GM21367 (cell line): ENCODE measurements at regions not wholly inside any gene's neighbourhood (a gene's known extent, or its start where the extent isn't known, plus 50 kb on each side); places are given as distances from the start of the nearest gene placed in this dataset.
"Not testable (repeated sequence)": the region's sequence is repeated elsewhere in the genome, so short reads cannot be mapped to it uniquely, and the experiment has no call there.

Source experiments
- ATAC-seq: cut with Tn5 transposase; IDR thresholded peaks from one replicate; pipeline ENCODE4 v1.9.1; 2021; ENCODE audit not compliant: unreplicated experiment

DNA sequence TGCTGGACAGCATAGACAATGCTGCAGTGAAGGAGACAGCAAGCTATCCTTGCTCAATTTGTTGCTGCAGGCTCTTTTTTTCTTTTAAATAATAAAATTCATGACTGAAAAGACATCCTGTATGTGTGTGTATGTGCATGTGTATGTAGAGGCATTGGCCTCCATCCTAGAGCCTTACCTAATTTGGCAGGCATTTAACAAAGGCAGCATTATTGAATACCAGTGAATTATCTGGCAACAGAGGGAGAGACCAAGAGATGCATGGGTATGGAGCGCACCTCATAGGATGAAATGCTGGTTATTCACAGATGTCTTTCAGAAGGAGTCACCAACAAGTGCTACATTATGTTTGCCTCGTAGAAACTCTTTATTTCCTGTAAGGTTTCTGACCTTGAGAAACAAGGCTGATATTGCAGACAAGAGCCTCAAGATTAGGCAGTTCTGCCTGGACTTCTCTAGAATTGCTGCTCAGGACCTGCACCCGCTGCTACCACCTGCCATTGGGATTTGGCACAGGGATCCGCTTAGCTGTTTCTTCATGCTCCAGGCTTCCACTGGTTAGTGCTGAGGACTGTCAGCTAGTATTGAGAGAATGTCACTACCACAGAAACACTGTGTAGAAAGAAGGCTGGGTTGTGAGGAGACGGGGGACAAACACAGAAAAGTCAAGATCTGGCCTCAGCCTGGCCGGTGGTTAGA lies 247.7 kb upstream of the RFX3 start:
- ATAC-seq, result no peak

DNA sequence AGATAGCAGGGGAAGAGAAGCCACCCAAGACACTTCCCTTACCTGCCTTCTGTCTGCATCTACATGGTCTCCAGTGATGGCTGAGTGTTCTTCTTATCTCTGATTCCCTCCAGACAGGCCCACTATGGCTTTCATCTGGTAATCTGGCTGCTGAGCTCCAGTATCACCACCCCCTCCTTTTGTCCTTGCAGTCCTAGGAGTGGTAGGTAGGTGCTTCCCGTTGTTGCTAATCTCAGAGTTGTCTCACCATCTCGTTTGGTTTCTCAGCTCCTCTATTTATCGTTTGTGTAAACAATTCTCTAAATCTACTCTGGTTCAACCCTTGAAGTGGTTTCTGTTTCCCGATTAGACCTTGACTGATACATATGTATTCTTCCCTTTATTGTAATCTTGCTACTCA lies 243.8 kb upstream of the RFX3 start:
- ATAC-seq, result no peak

DNA sequence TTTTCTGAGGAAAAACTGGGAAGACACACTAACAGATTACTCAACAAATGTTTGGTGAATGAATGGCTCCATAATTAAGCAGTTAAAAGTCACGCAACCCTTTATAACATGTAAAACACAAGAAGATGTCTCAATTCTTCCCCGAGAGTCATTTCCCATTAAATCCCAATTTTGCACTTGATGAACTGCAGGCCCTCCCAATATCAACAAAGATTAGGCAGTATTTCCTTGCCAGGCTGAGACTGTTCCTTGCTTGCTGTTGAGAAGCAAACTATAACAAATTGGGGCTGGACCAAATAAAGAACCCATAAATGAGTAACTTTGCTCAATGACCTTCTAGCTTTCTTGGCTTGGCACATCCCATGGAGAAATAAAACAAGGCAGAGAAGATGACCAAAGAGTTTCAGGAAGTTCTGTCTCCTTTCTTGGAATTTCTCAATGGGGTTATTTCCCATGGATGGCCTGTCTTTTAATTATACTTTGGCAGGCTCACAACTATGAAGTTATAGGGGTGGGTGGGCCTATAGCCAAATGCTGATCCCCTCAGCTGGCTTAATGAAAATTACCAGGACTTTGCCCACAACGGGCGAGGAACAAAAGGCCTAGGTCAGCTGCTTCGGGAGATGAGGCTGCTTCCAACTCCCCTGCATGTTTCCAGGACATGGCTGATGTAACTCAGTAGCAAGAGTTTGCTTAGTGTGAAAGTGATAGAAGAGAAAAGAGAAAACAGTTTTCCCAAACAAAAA lies 243.1 kb upstream of the RFX3 start:
- no peak for ATAC-seq

DNA sequence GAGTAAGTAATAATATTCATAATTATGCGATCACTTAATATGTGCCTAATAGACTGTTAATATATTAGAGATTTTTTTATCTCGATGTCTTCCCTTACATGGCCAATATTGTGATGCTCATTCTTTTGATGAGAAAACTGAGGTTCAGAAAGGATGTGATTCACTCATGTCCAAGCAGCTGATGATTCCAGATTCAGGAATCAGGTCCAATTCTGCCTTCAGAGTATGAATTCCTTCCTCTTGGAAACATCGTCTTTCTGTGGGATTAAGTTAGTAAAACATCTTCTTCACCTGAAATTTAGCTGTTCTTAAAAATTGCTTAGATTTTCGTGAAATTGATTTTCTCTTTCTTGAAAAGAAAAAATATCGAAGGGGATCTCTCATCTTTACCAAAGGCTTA lies 242.5 kb upstream of the RFX3 start:
- ATAC-seq, result no peak

DNA sequence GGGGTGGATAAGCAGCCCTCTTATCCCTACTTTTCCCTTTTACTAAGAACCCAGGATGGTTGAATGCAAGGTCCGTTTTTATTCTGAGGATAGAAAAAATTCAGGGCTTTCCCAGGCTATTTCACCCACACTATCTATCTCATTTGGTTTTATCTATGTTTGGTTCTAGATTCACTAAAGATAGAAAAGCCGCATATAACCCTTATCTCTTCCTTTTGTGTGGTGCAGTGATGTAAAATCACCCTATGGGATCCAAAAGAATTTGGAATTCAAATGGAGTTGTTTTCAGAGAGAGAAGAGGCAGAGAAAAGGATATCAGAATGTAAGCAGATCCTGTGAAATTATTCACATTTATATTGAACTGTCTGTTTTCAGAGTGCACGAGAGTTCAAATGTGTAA lies 236.3 kb upstream of the RFX3 start:
- no peak for ATAC-seq

DNA sequence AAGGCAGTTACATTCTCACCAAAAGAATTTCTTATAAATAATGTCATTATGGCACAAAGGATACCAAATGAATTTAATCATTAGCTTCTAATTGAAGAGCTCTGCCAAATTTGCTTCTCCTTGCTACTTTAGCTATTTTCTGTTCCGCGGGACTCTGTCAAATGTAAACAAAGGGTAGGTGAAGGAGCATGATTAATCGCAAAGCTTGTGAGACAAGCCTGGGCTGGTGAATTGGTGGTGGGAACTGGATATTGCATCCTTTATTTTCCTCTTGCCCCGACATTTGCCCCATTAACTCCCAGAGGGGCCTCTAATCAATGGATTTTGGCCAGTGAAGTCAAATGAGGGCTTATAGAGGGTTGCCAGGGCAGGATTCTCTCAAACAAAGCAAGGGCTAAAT lies 234.2 kb upstream of the RFX3 start:
- no peak for ATAC-seq

DNA sequence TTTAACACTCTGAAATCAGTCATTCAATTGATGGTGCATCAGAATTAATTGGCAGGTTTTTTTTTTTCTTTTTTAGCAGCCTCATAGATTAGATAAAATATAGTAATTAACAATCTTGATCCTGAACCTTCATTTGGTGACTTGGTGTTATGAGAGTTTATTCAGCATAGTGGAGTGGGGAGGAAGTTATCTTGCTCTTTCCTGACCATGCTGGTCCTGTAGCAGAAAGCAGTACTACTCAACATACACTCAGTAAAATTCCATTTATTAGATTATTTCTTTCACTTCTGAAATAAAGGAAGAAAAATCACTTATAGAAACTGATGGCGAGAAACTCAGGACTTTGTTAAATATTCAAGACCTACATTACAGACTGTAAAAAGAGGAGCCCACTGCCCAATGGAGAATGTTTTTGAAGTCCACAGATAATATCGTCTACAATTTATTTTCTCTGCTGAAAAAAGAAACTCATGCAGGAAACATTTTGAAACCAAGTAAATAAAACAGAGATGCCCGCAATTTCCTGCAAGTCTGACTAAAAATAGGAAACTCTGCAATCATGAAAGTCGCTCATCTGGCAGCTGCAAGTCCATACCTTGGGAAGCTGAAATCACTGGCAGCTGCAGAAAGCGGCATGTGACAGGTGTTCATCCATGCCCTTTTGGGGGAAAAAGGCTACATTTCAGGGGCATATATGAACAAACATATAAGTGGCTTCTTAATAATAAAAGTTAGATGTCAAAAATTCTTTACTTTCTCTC lies 233.2 kb upstream of the RFX3 start:
- no peak for ATAC-seq

DNA sequence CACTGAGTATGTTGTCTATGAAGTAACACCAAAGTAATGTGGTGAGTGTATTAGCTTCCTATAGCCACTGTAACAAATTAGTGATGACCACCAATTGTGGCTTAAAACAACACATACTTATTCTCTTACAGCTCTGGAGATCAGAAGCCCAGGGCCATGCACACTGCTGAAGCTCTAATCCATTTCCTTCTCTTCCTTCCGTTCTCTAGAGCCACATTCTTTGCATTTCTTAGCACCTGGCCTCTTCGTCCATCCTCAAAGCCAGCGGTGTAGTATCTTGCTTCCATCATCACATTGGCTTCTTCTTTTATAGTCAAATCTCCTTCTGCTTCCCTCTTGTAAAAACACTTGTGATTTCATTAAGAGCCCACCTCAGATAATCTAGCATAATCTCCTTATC lies 230.3 kb upstream of the RFX3 start:
- no peak for ATAC-seq

DNA sequence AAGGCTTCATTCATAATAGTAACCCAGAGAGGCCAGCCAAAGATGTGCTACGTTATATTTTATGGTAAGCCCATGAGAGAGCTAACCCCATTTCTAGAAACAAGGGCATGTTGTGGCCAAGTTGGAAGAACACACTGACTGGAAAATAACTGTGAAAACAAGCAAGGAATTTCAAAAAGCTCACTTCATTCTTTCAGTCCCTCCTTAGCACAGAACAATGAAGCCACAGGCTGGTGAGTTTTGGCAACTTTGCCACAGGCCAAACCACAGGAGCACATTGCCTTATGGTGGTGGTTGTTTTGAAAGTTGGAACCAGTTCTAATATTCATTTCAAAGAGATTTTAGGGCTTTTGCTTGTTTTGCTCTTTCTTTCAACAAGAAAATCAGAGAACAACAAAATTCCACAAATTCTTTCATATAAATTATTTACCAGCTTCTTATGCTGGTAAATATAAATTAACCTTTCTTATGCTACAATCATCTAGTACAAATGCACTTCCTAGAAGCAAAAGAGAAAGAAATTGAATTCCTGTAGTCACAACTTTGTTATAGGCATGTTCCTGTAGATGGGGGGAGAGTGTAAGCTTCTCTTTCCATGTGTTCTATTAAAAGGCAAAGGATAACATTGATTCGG lies 225.4 kb upstream of the RFX3 start:
- no peak for ATAC-seq

DNA sequence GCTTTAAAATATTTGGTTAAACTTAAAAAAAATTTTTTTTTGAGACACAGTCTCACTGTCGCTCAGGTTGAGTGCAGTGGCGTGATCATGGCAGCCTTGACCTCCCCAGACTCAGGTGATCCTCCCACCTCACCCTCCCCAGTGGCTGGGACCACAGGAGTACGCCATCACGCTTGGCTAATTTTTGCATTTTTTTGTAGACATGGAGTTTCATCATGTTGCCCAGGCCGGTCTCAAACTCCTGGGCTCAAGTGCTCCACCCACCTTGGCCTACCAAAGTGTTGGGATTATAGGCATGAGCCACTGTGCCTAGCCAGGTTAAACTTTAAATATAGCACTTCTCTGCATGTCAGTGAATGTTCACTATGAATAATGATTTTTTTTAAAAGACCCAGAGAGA lies 224.5 kb upstream of the RFX3 start:
- ATAC-seq, result no peak

DNA sequence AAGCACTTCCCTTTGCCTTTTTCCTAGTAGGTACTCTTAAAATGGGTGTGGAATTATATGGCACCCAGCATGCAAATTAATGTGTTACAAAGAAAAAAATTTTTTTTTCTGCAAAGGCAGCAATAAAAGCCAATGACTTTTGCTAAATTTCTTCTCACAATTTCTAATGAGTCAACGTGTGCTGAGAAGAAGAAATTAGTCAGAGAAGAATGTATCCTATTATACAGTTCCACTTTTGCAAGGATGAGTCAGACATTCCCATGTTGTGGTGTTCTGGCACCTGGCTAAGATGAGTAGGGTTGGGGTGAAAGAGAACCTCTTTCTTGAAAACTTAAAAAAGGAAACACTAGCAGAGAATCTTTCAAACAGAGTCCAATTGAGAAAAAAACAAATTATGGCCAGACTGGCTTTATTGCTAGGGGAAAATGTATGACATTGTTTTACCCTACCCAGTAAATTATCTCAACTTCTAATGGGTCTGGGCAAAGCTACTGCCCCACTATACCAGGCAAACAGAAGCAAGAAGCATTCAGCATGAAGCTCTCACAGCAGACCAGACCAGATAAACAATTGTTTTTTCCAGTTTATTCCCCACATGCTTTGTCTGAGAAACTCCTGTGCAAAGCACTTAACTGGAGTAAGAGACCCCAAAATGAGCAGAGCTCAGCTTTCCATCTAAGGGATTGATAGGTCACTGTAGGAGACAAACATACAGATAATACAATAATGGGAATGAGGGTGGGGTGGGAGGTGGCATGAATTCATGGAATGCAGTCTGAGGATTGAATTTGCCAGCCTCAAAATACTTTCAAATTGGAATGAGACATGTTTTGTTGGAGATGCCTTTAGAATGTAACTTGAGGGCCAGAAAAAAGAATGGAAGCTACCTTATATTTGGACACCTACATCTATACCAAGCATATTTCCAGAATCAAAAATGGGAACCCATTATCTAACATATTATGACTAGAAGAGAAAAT lies 220.8 kb upstream of the RFX3 start:
- ATAC-seq, result no peak

DNA sequence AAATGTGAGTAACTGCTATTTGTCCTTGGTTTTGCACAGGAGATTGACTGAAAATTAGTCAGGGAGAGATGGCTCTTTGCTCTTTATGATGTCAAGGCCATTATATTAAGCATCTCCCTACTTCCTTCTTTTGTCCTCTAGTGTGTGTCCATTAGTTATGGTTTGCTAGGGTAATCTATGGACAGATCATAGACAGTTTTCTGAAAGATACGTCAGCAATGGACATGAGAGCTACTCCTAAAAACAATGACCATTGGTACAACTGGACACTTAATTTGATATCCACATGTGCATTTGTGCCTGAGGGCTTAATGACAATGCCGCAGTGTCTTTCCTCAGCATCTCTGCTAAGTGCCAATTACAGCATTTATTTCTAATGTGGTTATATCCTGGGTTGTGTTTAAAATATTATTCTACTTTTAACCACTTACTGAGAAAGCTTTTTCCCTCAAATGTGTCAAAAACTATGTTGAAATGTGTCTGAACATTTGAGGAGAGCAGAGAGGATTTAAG lies 218.2 kb upstream of the RFX3 start:
- no peak for ATAC-seq

DNA sequence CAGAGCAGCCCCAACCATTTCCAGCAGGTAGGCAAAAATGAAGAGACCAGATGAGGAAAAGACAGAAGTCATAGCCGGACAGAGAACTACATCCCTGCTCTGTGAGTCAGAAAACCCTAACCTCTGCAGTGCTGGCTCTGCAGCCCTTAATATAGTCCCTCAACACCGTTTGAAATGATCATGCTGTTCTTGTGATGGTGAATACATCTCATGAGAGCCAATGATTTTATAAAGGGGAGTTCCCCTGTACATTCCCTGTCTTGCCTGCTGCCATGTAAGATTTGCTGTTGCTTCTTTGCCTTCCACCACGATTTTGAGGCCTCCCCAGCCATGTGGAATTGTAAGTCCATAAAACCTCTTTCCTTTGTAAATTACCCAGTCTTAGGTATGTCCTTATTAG lies 216.8 kb upstream of the RFX3 start:
- ATAC-seq, result no peak

DNA sequence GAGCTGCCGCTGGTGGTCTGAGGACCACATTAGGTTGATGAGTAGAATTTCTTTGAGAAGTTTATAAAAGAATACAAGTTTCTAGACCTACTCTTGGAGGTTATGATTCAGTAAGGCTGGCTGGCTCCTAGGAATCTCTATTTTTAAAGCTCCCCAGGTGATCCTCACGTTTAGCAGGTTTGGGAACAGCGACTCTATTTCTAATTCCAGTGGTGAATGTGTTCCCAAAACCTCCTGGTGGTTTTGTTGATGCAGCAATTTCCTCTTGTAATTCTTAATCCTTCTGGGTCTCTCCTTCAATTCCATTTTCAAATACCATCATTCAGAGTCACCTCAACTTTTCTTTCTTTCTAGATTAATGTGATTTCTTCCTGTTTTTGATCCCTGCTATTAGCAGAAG lies 215.9 kb upstream of the RFX3 start:
- ATAC-seq, result no peak

DNA sequence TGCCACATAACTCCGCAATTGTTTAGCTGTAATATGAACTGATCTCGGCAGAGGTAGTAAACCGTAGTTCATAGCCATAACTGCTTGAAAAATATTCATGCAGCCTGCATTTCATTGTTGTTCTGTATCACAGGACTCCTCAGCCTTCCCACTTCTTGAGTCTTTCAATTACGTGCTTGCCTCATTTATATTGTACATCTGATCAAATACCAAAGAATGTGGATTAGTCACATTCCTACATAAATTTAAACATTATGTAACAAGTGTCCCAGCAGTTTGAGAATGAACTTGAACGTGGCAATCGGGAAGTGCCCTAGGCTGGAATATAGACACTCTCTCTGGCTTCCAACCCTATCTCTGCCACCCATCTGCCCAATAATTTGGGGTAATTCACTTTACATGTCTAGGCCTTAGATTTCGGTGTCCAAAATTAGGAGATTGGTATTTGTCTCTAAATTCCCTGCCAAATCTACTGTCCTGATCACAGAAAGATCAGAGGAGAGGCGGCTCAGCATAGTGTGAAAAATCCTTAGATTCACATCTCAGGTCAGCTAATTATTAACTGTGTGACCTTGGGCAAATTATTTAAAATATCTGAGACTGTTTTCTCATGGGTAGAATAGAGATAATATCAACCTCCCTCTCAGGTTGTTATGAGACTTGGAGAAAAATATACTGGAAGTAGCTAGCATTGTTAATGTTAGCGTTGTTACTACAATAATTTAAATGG lies 215.1 kb upstream of the RFX3 start:
- no peak for ATAC-seq

DNA sequence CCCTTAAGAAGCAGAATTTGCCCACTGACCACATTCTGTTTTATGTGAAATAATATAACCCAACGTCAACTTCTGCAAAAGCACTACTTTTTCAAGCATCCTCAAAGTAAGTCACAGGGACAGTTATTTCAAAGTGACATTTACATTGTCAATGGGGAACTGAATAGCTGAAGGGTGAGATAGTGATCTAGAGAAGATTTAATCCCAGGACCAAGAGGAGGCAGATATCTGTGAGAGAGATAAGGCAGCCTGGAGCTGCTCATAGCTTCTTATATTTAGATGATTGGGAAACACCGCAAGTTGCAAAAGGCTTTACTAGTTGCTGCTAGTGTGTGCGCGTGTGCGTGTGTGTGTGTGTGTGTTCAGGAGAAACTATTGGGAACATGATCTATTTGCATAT lies 210.4 kb upstream of the RFX3 start:
- ATAC-seq, result no peak

DNA sequence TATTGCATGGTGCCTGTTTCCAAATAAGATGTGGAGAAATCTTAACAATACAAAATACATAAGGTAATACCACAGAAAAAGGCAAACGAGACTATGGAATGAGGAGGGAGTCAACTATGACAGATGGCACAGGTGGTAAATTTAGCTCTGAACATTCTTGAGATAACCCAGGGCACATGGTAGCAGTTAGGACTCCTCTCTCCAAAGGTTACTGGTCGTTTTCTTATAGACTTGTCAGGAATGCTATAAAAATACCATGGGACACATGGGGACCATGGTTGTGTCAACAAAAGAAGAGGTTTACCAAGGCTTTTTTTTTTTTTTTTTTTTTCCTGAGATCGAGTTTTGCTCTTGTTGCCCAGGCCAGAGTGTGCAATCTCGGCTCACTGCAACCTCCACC lies 209.4 kb upstream of the RFX3 start:
- no peak for ATAC-seq

DNA sequence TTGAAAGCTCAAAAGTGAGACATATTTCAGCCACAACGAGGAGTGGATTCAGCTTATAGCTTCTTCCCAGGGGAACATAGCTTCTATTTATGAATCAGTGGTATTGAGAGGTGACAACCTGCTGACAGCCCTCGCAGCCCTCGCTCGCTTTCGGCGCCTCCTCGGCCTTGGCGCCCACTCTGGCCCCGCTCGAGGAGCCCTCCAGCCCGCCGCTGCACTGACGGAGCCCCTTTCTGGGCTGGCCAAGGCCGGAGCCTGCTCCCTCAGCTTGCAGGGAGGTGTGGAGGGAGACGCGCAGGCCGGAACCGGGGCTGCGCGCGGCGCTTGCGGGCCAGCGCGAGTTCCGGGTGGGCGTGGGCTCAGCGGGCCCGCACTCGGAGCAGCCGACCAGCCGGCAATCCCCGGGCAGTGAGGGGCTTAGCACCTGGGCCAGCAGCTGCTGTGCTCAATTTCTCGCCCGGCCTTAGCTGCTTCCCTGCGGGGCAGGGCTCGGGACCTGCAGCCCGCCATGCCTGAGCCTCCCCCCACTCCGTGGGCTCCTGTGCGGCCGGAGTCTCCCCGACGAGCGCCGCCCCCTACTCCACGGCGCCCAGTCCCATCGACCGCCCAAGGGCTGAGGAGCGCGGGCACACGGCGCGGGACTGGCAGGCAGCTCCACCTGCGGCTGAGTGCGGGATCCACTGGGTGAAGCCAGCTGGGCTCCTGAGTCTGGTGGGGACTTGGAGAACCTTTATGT lies 207.9 kb upstream of the RFX3 start:
- ATAC-seq, result not testable (repeated sequence)

DNA sequence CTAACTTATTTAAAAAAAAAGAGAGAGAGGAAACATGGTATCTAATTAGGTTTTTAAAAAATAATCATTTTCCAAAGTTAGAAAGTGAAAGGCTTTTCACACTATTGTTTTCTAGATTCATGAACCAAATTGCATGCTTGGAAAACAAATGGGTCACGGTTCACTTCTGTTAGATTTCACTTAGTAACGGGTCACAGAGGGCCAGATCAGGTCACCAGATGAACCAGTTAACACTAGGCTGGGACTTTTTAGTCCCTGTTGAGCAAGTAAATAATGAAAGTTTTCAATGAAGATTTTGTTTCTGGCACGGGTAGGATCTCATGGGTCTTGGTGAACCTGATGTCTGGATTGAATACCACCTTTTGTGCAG lies 207.2 kb upstream of the RFX3 start:
- no peak for ATAC-seq
